ENCODE measurements at regions not wholly inside any gene's neighbourhood (a gene's known extent, or its start where the extent isn't known, plus 50 kb on each side); places are given as distances from the start of the nearest gene placed in this dataset.
"Not testable (repeated sequence)": the region's sequence is repeated elsewhere in the genome, so short reads cannot be mapped to it uniquely, and the experiment has no call there.

GRCh38 chrX:129092757-129093156, 430.5 kb downstream of the SMARCA1 start:
- DNase-seq (ENCODE audit: low spot score), result no peak
- intact Hi-C loops (cut with DNase I), result no loop called here

- intact Hi-C loops (cut with DNase I), result no loop called here
- no peak for DNase-seq (ENCODE audit: low spot score)
Observed at GRCh38 chrX:129092242-129092641, 431.0 kb downstream of the SMARCA1 start.

GRCh38 chrX:129091097-129091496, 432.2 kb downstream of the SMARCA1 start:
- intact Hi-C loops (cut with DNase I), result no loop called here

DNA sequence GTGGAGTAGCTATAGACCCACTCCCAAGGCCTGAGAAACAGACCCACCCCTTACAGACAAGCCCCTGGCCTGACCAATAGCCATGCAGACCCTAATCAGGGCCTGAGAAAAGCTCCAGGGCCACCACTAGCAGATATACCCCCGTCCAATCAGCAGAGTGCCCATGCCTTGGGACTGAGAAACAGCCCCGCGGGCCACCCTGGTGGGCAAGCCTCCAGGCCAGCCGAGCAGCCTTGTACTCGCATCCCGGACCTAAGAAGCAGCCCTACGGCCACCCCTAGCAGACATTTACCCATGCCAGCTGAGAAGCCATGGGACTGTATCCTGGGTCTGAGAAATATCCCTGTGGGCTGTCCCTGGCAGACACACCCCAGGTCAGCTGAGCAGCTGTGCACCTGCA, 436.5 kb downstream of the SMARCA1 start:
- intact Hi-C loops (cut with DNase I), result no loop called here
- no peak for DNase-seq (ENCODE audit: low spot score)

More at GRCh38 chrX:129091097-129091496, 432.2 kb downstream of the SMARCA1 start:
- DNase-seq (ENCODE audit: low spot score), result no peak

GRCh38 chrX:129084291-129084690, 439.0 kb downstream of the SMARCA1 start:
- intact Hi-C loops (cut with DNase I), result not testable (repeated sequence)

DNA sequence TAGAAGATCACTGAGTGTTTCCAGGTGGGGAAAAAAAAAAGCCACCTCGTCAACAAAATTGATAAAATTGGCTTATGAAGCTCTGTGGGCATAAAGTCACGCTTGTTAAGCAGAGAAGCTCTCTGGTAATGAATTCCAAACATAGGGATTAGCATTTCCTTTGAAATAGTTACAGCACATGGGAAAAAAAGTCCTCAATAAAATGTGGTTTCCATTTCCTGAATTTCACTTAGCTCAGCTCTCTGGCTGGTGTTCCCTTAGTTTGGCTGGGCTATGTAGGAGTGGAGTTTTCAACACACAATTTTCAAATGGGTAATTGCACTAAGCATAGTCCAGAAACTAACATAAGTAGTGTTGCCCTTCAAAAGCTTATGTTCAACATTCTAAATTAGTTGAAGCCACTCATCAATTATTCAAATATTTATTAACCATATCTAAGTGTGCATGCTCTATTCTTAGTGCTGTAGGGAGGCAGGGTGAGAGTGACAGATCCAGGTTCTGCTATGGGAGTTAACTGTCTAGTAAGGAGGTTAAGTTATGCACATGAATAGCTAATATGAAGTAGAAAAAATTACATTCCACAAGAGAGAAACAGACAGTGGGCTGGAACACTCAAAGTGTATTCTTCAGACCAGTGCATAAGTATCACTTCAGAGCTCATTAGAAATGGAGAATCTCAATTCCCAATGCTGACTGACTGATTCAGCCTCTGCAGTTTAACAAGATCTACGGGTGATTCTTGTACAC, 445.7 kb downstream of the SMARCA1 start:
- intact Hi-C loops (cut with DNase I), result no loop called here
- no peak for DNase-seq (ENCODE audit: low spot score)

More at GRCh38 chrX:129084291-129084690, 439.0 kb downstream of the SMARCA1 start:
- not testable (repeated sequence) for DNase-seq (ENCODE audit: low spot score)

GRCh38 chrX:129071390-129071789, 451.9 kb downstream of the SMARCA1 start:
- intact Hi-C loops (cut with DNase I), result no loop called here

DNA sequence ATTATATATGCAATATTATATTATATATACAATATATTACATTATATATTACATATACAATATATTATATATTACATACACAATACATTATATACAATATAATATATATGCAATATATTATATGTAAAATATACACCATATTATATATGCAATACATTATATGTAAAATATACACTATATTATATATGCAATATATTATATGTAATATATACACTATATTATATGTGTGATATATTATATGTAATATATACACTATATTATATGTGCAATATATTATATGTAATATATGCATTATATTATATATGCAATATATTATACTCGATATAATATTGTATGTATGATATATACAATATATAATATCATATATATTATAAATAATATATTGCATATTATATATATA, 457.4 kb downstream of the SMARCA1 start:
- no peak for DNase-seq (ENCODE audit: low spot score)
- intact Hi-C loops (cut with DNase I), result loop anchor here in 1 of 2 donors (5.0 kb wide), 2 partner anchors 179 to 401 kb away; no protein-coding TSS in a partner anchor

More at GRCh38 chrX:129071390-129071789, 451.9 kb downstream of the SMARCA1 start:
- DNase-seq (ENCODE audit: low spot score), result no peak

GRCh38 chrX:129058405-129058804, 464.9 kb downstream of the SMARCA1 start:
- intact Hi-C loops (cut with DNase I), result no loop called here
- no peak for DNase-seq (ENCODE audit: low spot score)

GRCh38 chrX:129043138-129043537, 480.2 kb downstream of the SMARCA1 start:
- intact Hi-C loops (cut with DNase I), result no loop called here
- DNase-seq (ENCODE audit: low spot score), result no peak

GRCh38 chrX:129041319-129041718, 482.0 kb downstream of the SMARCA1 start:
- no peak for DNase-seq (ENCODE audit: low spot score)
- intact Hi-C loops (cut with DNase I), result no loop called here

DNA sequence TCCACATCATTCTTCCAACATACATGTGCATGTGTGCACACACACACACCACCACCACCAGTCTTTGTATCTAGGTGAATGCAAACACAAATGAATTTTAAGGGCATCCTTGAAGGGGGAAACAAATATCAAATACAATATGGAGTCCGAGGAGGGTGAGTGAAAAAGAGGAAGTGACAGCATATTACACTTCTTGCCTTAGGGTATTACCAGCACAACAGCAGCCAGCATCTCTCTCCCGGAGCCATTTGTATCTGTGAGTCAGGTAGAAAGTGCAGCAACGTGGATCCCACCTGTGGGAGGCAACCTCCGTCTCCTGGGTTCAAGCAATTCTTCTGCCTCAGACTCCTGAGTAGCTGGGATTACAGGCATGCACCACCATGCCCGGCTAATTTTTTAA, 483.2 kb downstream of the SMARCA1 start:
- DNase-seq (ENCODE audit: low spot score), result no peak
- intact Hi-C loops (cut with DNase I), result no loop called here

DNA sequence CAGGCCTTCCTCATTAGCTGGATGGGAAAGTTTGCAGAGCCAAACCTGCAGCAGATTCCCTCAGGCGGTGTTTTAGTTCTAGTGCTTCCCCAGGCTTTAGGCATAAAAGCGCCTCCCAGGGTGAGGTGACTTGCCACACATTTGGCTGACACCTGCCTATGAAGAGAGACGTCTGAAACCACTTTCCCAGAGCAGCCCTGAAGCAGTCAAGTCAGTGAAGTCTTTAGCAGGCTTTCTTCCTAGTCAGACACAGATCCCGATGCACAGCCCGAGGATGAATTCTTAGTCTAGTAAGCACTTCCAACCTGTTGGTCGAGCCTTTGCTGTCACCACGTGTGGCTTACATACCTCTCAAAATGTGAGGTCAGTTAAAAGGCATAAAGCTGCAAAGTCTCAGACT, 484.1 kb downstream of the SMARCA1 start:
- no peak for DNase-seq (ENCODE audit: low spot score)

GRCh38 chrX:129037389-129037788, 485.9 kb downstream of the SMARCA1 start:
- intact Hi-C loops (cut with DNase I), result no loop called here
- DNase-seq (ENCODE audit: low spot score), result no peak

More for the DNA sequence above, 484.1 kb downstream of the SMARCA1 start:
- intact Hi-C loops (cut with DNase I), result loop anchor here in 1 of 2 donors (2.0 kb wide), 1 partner anchor 36 kb away; no protein-coding TSS in a partner anchor

GRCh38 chrX:129035180-129035579, 488.1 kb downstream of the SMARCA1 start:
- no peak for DNase-seq (ENCODE audit: low spot score)
- intact Hi-C loops (cut with DNase I), result no loop called here

GRCh38 chrX:129034196-129034595, 489.1 kb downstream of the SMARCA1 start:
- DNase-seq (ENCODE audit: low spot score), result no peak
- intact Hi-C loops (cut with DNase I), result no loop called here

- intact Hi-C loops (cut with DNase I), result no loop called here
- DNase-seq (ENCODE audit: low spot score), result no peak
Observed at GRCh38 chrX:129026202-129026601, 497.1 kb downstream of the SMARCA1 start.

DNA sequence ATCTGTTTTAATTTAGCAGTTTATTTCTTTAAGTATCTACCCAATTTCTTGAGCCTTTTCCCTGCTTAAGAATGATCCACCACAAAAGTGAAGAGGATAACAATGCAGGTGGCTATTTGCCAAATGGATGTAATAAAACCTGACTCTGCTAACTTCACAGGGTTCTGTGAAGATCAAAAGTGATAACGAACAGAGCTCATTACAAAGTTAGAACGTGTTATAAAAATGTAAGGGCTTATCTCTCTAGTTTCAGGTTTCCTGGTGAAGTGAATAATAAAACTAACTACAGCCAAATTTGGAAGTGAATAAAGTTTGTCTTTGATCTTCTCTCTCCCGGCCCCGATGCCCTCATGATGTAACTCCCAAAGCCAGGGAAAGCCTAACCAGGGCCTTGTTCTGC, 497.9 kb downstream of the SMARCA1 start:
- no peak for DNase-seq (ENCODE audit: low spot score)
- intact Hi-C loops (cut with DNase I), result no loop called here

GRCh38 chrX:129019412-129019811, 503.9 kb downstream of the SMARCA1 start:
- no peak for DNase-seq (ENCODE audit: low spot score)
- intact Hi-C loops (cut with DNase I), result no loop called here

DNA sequence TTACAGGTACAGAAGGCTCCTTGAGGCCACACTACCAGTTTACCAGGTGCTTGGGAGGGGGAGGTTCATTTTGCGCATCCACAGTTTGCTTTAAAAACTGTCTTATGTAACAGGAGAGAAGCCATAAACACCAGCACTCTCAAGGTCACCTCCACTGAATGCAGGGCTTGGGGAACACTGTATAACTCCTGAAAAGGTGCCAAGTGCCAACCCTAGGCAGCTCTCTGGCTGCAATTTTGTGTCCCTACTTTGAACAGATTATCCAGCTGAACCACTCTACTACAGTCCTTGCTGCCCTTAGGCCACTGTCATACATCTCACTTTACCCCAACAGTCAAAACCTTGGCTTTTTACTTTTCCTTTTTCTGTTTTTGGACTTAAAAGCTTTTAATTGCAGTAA, 507.9 kb downstream of the SMARCA1 start:
- intact Hi-C loops (cut with DNase I), result no loop called here

GRCh38 chrX:129013574-129013973, 509.7 kb downstream of the SMARCA1 start:
- no peak for DNase-seq (ENCODE audit: low spot score)
- intact Hi-C loops (cut with DNase I), result no loop called here

More for the DNA sequence above, 507.9 kb downstream of the SMARCA1 start:
- DNase-seq (ENCODE audit: low spot score), result no peak
